HL-60 (cell line): ENCODE measurements at regions not wholly inside any gene's neighbourhood (a gene's known extent, or its start where the extent isn't known, plus 50 kb on each side); places are given as distances from the start of the nearest gene placed in this dataset.

Source experiments
- DNase-seq, 2 experiments: peaks; one replicate each; pipeline ENCODE4 v3.0.0-alpha.2; 2010 to 2020; ENCODE audit warnings: low read depth in 1 of 2, low spot score in 1 of 2
- H3K27ac ChIP-seq: fragments of 250-450 bp; sonication (Bioruptor Pico); replicated peaks from 2 replicates; pipeline ENCODE4 v1.5.1; 2020; ENCODE audit warnings: mild to moderate bottlenecking, moderate library complexity
- H3K27me3 ChIP-seq: fragments of 250-450 bp; sonication (Bioruptor Pico); 2 replicates; pipeline ENCODE4 v1.5.1; 2021; ENCODE audit warnings: mild to moderate bottlenecking, moderate library complexity; ENCODE audit not compliant: insufficient read depth, poor library complexity, severe bottlenecking
- H3K4me3 ChIP-seq: replicated peaks from 2 replicates; pipeline ENCODE4 v1.5.1; 2011; ENCODE audit warnings: mild to moderate bottlenecking, control low read depth, low read length; ENCODE audit not compliant: insufficient read depth
- CTCF ChIP-seq: IDR thresholded peaks from one replicate; pipeline ENCODE4 v1.5.1; 2011; ENCODE audit warnings: low read length, control low read depth, inconsistent platforms; ENCODE audit not compliant: insufficient read depth
- GABPA ChIP-seq: IDR thresholded peaks from 2 replicates; pipeline ENCODE4 v1.6.1; 2012; ENCODE audit warnings: low read depth
- POLR2AphosphoS5 ChIP-seq: IDR thresholded peaks from 2 replicates; pipeline ENCODE4 v1.6.1; 2012; ENCODE audit warnings: low read depth
- SPI1 ChIP-seq: IDR thresholded peaks from 2 replicates; pipeline ENCODE4 v1.6.1; 2012; ENCODE audit warnings: low read depth, mild to moderate bottlenecking, borderline replicate concordance
- TF ChIP-seq, protein P1 (sequence below): IDR thresholded peaks from 2 replicates; pipeline ENCODE4 v1.6.1; 2012; ENCODE audit warnings: low read depth; ENCODE audit not compliant: insufficient replicate concordance

DNA sequence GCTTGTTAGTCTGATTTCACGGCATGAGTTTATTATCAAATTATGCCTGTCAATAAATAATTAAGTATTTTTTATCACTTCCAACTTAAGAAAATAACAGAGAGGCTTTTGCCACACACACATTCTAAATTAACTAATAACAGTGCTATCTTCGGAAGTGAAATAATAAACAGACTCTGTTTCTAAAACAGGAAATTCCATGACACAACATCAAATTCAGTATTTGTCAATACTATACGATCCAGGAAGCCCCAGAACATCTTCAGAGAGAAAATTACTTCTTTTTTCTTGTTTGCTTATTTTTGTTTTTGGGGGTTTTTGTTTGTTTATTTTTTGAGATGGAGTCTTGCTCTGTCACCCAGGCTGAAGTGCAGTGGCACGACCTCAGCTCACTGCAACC, 150.7 kb upstream of the PRDM1 start:
- no peaks in the 10 kb centered on the region for H3K27me3 ChIP-seq
- no peak for DNase-seq
- no peak overlapping the region for H3K4me3 ChIP-seq
- H3K27ac ChIP-seq = peak overlapping the region; percentile 41; the same call in 1 of the 2 replicates
- TF ChIP-seq POLR2AphosphoS5 (no peak), GABPA (no peak), CTCF (no peak), SPI1 (no peak)
- TF ChIP-seq, protein P1, sequence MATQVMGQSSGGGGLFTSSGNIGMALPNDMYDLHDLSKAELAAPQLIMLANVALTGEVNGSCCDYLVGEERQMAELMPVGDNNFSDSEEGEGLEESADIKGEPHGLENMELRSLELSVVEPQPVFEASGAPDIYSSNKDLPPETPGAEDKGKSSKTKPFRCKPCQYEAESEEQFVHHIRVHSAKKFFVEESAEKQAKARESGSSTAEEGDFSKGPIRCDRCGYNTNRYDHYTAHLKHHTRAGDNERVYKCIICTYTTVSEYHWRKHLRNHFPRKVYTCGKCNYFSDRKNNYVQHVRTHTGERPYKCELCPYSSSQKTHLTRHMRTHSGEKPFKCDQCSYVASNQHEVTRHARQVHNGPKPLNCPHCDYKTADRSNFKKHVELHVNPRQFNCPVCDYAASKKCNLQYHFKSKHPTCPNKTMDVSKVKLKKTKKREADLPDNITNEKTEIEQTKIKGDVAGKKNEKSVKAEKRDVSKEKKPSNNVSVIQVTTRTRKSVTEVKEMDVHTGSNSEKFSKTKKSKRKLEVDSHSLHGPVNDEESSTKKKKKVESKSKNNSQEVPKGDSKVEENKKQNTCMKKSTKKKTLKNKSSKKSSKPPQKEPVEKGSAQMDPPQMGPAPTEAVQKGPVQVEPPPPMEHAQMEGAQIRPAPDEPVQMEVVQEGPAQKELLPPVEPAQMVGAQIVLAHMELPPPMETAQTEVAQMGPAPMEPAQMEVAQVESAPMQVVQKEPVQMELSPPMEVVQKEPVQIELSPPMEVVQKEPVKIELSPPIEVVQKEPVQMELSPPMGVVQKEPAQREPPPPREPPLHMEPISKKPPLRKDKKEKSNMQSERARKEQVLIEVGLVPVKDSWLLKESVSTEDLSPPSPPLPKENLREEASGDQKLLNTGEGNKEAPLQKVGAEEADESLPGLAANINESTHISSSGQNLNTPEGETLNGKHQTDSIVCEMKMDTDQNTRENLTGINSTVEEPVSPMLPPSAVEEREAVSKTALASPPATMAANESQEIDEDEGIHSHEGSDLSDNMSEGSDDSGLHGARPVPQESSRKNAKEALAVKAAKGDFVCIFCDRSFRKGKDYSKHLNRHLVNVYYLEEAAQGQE = no peak

DNA sequence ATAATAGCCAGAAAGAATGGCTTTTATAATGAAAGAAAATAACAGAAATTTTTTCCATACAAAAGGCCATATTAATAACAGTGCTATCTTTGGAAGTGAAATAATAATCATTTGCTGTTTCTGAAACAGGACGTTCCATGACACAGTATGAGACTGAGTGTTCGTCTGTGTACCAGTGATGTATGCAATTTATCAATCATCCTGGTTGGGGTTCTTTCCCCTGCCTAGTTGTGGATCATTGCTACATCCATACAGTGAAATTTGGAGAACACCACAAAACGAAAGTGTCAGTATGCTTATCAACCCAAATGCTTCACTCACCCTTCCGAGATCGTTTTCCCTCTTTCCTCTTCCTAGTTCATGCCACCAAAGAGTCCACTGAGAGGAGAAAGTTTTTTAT, 151.4 kb upstream of the PRDM1 start:
- TF ChIP-seq, protein P1 = no peak
- no peak for TF ChIP-seq POLR2AphosphoS5
- TF ChIP-seq GABPA = no peak
- TF ChIP-seq CTCF = no peak
- TF ChIP-seq SPI1 = no peak
- Histone ChIP-seq H3K4me3 (no peak overlapping the region), H3K27me3 (no peaks in the 10 kb centered on the region), H3K27ac (peak overlapping the region; percentile 41; the same call in 1 of the 2 replicates)
- no peak for DNase-seq

GRCh38 chr6:105932440-105932839, 153.7 kb upstream of the PRDM1 start:
- DNase-seq = no peak
- H3K27ac ChIP-seq = no peak overlapping the region
- no peak for TF ChIP-seq SPI1
- TF ChIP-seq GABPA = no peak
- TF ChIP-seq POLR2AphosphoS5 = no peak
- no peak for TF ChIP-seq CTCF
- TF ChIP-seq, protein P1 = no peak
- no peak overlapping the region for H3K4me3 ChIP-seq
- H3K27me3 ChIP-seq = no peaks in the 10 kb centered on the region
